Breast epithelium (tissue), 4 donors: ENCODE measurements at regions not wholly inside any gene's neighbourhood (a gene's known extent, or its start where the extent isn't known, plus 50 kb on each side); places are given as distances from the start of the nearest gene placed in this dataset.

ENCODE experiments used
- DNase-seq, 2 donors: peaks; one replicate each; pipeline ENCODE4 v3.0.0-alpha.2; 2019; ENCODE audit warnings: low spot score in 2 of 2
- H3K27ac ChIP-seq, 2 donors: fragments of 200-600 bp; sonication (generic) in 1 of 2; one replicate each; pipeline ENCODE4 v1.5.1; 2016 to 2019; ENCODE audit warnings: mild to moderate bottlenecking in 1 of 2
- H3K27me3 ChIP-seq, 2 donors: fragments of 200-600 bp; sonication (generic) in 1 of 2; one replicate each; pipeline versions ENCODE4 v1.5.1 to v1.6.0; 2017 to 2019; ENCODE audit warnings: control low read depth in 1 of 2, mild to moderate bottlenecking in 1 of 2
- H3K36me3 ChIP-seq: fragments of 200-600 bp; one replicate; pipeline ENCODE4 v1.5.1; 2019
- H3K4me1 ChIP-seq, 2 donors: fragments of 200-600 bp; sonication (generic); one replicate each; pipeline ENCODE4 v1.5.1; 2016 to 2019; ENCODE audit warnings: control low read depth in 1 of 2
- H3K4me3 ChIP-seq, 3 donors: fragments of 200-600 bp; sonication (generic); 1 replicate in 2 of 3; 2 replicates in 1 of 3; pipeline ENCODE4 v1.5.1; 2016 to 2019; ENCODE audit warnings: mild to moderate bottlenecking in 3 of 3, moderate library complexity in 2 of 3
- H3K9me3 ChIP-seq, 2 donors: fragments of 200-600 bp; sonication (generic) in 1 of 2; one replicate each; pipeline ENCODE4 v1.5.1; 2016 to 2019; ENCODE audit warnings: control low read depth in 1 of 2
- CTCF ChIP-seq, 3 donors: fragments of 450-650 bp; IDR thresholded peaks; one replicate each; pipeline ENCODE4 v1.5.1; 2016 to 2017; ENCODE audit warnings: antibody characterized with exemption in 3 of 3, mild to moderate bottlenecking in 3 of 3, moderate library complexity in 3 of 3
- POLR2A ChIP-seq: fragments of 450-650 bp; IDR thresholded peaks from one replicate; pipeline ENCODE4 v1.6.1; 2016; ENCODE audit warnings: antibody characterized with exemption, mild to moderate bottlenecking, moderate library complexity
- POLR2AphosphoS5 ChIP-seq, 3 donors: sonication (generic); formaldehyde crosslinking; IDR thresholded peaks; one replicate each; pipeline ENCODE4 v1.6.1; 2017; ENCODE audit warnings: antibody characterized with exemption in 3 of 3
- intact Hi-C: fragments of 100-400 bp; cut with DNase I; formaldehyde crosslinking; loops from one replicate; pipeline ENCODE4 v1.15.1; 2023; ENCODE audit warnings: low total_unique reads

DNA sequence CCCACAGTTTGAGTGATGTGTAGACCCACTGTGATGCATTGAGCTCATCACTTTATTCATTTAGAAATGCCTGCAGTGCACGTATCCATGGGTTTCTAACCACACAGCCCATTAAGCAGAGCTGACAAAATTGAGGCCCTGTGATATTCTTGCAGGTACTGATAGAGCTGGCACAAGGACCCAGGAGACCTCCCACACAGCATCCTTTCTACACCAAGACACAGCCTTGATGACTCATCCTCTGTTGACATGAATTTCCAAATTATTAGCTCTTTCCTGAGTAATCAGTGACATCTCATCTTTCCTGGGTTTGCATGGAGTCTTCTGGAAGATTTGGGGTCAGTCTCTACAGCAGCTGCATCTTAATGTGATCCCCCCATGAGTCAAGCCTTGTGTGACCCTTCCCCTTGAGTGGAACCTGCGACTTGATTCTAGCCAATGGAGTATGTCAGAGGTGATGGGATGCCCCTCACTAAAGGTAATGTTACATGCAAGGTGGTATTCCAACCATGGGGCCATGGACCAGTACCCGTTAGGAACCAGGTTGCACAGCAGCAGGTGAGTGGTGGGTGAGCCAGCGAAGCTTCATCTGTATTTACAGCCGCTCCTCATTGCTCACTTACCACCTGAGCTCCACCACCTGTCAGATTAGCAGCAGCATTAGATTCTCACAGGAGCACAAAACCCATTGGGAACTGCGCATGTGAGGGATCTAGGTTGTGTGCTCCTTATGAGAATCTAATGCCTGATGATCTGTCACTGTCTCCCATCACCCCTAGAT is 181.1 kb upstream of the ARL4C start:
- Histone ChIP-seq H3K4me1 (no peaks in the 10 kb centered on the region), H3K27ac (no peak overlapping the region), H3K4me3 (no peak overlapping the region), H3K9me3 (no peaks in the 10 kb centered on the region), H3K36me3 (no peaks in the 10 kb centered on the region), H3K27me3 (no peaks in the 10 kb centered on the region)
- TF ChIP-seq POLR2A (no peak), POLR2AphosphoS5 (IDR thresholded peaks at IDR 0.05) (no peak), CTCF (IDR thresholded peaks at IDR 0.05) (no peak)
- intact Hi-C loops: no loop called here
- DNase-seq: no peak

GRCh38 chr2:234676783-234677450 is 180.0 kb upstream of the ARL4C start:
- intact Hi-C loops: no loop called here
- Histone ChIP-seq H3K36me3 (no peaks in the 10 kb centered on the region), H3K4me3 (no peak overlapping the region), H3K27me3 (no peaks in the 10 kb centered on the region), H3K4me1 (no peaks in the 10 kb centered on the region), H3K9me3 (no peaks in the 10 kb centered on the region), H3K27ac (no peak overlapping the region)
- DNase-seq: no peak
- no peak for TF ChIP-seq POLR2AphosphoS5 (IDR thresholded peaks at IDR 0.05)
- no peak for TF ChIP-seq POLR2A

DNA sequence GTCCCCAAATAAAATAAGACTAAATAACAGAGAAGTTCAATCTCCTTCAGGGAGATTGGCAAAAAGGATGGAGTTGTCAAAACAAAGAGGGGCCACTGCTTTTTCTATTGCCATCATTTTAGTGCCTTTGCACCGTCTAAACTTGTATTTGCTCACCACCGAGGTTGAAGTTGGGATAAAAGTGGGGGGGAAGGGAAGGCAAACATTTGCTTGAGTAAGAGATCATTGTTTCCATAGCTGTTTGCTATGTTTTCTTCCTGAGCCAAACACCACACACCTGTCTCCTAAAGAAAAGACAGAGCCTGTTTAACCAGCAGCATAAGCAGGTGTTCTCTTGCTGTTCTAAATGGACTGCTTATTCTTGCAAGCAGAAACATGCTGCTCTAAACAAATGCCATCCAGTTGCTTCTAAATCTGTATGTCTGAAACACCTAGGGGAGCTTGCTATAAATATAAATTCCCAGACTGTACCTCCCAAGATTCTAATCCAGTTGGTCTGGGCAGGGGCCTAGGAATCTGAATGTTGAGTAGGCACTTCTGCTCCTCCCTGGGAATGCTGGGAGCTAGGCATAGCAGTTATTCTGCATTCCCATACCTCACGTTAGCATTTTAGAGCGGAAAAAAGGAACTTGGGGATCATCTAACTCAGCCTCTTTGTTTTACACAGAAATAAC is 179.4 kb upstream of the ARL4C start:
- Histone ChIP-seq H3K4me3 (no peak overlapping the region), H3K9me3 (no peaks in the 10 kb centered on the region), H3K27me3 (no peaks in the 10 kb centered on the region), H3K4me1 (no peaks in the 10 kb centered on the region), H3K36me3 (no peaks in the 10 kb centered on the region), H3K27ac (no peak overlapping the region)
- TF ChIP-seq POLR2AphosphoS5 (IDR thresholded peaks at IDR 0.05) (no peak), CTCF (IDR thresholded peaks at IDR 0.05) (no peak), POLR2A (no peak)
- intact Hi-C loops: no loop called here
- no peak for DNase-seq

DNA sequence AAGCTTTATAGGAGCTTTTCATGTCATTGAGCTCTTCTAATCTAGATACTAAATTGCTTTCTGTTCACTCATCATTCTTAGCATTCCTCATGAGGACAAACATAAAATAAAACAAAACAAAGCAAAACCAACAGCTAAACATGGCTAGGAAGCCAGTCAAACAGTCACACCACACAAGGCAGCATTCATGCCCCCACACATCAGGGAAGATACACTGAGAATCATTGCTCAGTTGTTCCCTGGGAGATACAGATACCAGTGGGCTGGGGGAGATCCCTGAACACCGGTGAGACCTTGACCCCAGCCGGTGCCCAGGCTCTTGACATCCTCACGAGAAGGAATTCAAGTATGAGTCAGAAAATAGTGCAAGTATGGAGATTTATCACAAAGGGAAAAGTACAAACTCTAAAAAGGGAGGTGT is 177.9 kb upstream of the ARL4C start:
- no peak overlapping the region for H3K27ac ChIP-seq
- DNase-seq: no peak
- no peak overlapping the region for H3K4me3 ChIP-seq
- H3K9me3 ChIP-seq: no peaks in the 10 kb centered on the region
- H3K36me3 ChIP-seq: no peaks in the 10 kb centered on the region
- no peak for TF ChIP-seq POLR2AphosphoS5 (IDR thresholded peaks at IDR 0.05)
- TF ChIP-seq CTCF (IDR thresholded peaks at IDR 0.05): no peak
- no peak for TF ChIP-seq POLR2A
- H3K4me1 ChIP-seq: no peaks in the 10 kb centered on the region
- H3K27me3 ChIP-seq: no peaks in the 10 kb centered on the region
- intact Hi-C loops: no loop called here

GRCh38 chr2:234673961-234674759 is 177.3 kb upstream of the ARL4C start:
- intact Hi-C loops: no loop called here
- H3K27me3 ChIP-seq: no peaks in the 10 kb centered on the region
- no peak overlapping the region for H3K4me3 ChIP-seq
- TF ChIP-seq POLR2AphosphoS5 (IDR thresholded peaks at IDR 0.05) (no peak), POLR2A (no peak), CTCF (IDR thresholded peaks at IDR 0.05) (no peak)
- H3K27ac ChIP-seq: no peak overlapping the region
- H3K36me3 ChIP-seq: no peaks in the 10 kb centered on the region
- H3K4me1 ChIP-seq: no peaks in the 10 kb centered on the region
- DNase-seq: no peak
- H3K9me3 ChIP-seq: no peaks in the 10 kb centered on the region
